Urothelium cell line (cell line): ENCODE measurements at regions not wholly inside any gene's neighbourhood (a gene's known extent, or its start where the extent isn't known, plus 50 kb on each side); places are given as distances from the start of the nearest gene placed in this dataset.
"Not testable (repeated sequence)": the region's sequence is repeated elsewhere in the genome, so short reads cannot be mapped to it uniquely, and the experiment has no call there.

Experiments
- DNase-seq: peaks from one replicate; pipeline ENCODE4 v3.0.0; 2011; ENCODE audit warnings: low spot score, mixed read lengths
- FAIRE-seq: peaks from 2 replicates; lab custom pipeline; 2011; peaks lifted over from hg19 to GRCh38; lab: Jason Lieb, UNC

DNA sequence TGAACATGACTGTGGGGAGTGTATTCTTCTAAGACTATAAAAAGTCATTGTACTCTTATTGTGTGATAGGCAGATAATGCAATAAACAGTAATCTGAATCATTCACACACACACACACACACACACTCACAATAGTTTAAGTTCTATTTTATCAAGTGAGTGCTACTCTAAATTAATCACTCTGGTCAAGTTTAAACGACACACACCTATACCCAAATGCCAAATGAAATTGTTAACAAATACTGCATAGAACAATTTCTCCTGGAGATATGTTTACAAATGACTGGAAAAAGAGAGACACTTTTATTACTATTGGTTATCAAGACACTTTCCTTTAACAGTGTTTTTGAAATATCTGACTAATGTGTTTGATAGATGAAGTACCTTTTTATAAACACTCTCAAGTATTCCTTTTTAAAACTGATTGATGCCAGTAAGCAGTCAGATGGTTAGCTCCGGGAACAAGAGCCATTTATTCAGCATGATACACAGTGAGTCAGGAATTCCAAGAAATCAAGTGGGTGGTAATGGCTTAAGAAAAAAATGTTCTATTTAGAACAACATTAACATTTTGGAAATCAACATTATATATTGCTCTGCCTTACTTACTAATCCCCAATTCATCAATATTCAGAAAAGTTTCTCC, 521.6 kb upstream of the ST8SIA4 start:
- FAIRE-seq = no peak
- peak; percentile 12 for DNase-seq

DNA sequence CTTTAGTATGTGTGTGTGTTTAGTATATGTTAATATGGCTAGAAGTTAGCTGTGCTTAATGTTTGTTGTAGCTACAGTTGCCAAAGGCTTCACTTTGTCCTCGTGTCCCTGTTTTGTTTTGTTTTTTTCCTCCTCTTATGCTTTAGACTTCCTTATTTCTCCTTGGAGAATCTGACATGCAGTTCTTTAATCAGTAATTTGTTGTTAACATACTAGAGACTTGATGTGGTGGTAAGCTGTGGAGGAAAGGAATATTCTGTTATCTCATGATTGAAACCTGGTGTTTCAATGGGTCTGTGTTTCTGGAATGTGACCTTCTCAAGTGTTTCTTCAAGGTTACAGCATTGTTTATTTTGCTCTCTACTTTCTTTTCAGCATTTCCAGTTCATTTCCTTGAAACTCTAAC, 515.6 kb upstream of the ST8SIA4 start:
- no peak for FAIRE-seq

GRCh38 chr5:101404531-101404930, 501.4 kb upstream of the ST8SIA4 start:
- FAIRE-seq (no peak), DNase-seq (no peak)

More for the DNA sequence above, 515.6 kb upstream of the ST8SIA4 start:
- DNase-seq = no peak

DNA sequence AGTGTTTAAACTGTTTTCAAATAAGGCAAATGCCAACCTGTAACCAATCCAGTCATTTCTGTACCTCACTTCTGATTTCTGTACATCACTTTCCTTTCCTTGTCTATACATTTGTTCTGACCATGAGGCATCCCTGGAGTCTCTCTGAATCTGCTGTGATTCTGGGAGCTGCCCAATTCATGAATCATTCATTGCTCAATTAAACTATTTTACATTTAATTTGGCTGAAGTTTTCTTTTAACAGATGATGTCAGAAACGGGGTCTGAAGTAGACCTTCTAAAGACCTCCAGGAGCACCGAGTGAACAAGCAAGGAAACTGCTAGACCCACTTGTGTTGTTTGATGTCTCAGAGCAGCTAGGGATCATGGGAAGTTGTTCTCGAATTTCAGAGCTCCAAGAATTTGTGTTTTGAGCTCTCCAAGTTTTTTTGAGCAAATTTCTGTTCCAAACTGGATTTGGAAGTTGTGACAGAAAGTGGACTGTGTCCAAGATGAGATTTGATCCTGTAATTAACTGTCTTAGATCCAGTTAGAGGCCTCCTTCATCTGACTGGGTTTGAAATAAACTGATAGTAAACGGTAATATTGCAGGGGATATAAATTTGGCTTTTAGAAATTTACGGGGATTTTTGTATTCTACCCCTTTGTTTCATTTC, 490.8 kb upstream of the ST8SIA4 start:
- no peak for FAIRE-seq
- no peak for DNase-seq

GRCh38 chr5:101390151-101390908, 487.2 kb upstream of the ST8SIA4 start:
- DNase-seq (peak; percentile 20), FAIRE-seq (peak; percentile 59)

DNA sequence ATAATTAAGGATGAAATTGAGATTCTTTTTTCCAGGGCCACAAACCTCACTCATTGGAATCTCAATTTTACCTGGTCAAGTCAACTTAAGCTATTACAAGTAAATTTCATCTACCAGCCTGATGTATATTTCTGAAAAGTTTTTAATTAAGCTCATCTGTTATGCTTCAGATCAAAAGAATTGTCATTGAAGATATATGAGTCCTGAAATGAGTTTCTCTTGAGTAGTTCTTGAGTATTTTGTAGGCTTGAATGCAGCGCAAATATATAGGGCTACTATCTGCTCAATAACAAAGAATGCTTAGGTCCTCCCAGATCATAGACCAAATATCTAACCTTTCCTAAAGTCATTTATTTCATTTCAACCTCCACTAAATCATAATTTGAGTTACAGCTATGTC, 482.2 kb upstream of the ST8SIA4 start:
- FAIRE-seq (no peak), DNase-seq (no peak)

DNA sequence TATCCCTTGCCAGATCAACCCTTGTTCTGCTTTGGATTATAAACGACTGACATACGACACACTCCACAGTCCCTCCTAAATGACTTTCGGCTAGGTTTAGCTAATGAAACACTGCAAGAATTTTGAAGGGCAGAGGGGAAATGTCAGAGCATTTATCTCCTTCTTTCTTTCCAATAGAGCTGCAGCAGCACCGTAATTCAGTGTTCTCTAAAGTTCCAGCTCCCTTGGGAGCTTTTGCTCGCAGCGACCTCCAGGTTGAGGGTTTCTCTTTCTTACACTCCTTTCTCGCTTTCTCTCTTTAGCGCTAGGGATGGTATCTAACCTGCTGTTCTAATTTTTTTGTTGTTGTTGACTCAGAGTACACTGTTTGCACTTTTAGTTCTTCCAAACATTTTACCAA, 467.1 kb upstream of the ST8SIA4 start:
- DNase-seq = no peak
- FAIRE-seq = no peak

GRCh38 chr5:101364469-101364868, 461.4 kb upstream of the ST8SIA4 start:
- DNase-seq = no peak
- no peak for FAIRE-seq

DNA sequence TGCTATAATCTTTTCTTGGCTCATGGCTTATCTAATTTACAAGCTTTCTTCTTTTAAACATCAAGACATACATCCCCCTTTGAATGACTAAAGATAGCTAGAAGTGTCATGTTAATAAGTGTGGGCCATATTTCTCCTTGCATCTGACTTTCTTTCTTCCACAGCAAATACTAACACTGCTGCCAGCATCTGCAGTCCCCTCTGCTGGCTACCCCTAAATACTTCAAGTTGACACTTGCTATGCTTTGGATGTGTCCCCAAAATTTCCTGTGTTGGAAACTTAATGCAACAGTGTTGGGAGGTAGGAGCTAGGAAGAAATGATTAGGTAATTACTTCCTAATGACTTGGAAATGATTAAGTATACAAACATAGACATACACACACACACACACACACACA, 459.0 kb upstream of the ST8SIA4 start:
- no peak for FAIRE-seq
- no peak for DNase-seq

DNA sequence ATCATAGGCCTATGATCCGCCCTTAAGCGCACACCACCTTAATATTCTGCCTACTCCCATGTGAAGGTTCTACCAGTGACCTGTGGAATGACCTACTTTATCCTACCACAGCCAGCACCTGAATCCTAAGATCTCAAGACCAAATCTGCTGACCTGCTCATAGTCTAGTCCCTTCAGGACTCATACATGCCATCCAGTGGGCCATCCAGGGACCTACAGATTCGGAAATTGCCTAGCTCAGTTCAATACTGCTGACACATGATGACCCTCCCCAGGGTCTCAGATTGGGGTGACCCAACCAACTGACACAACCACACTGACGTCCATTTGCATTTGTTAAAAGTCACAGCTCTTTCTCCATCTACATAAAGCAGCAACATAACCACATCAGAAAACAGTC, 443.8 kb upstream of the ST8SIA4 start:
- DNase-seq (no peak), FAIRE-seq (no peak)

GRCh38 chr5:101346447-101346846, 443.4 kb upstream of the ST8SIA4 start:
- FAIRE-seq = no peak
- no peak for DNase-seq

GRCh38 chr5:101338226-101338625, 435.1 kb upstream of the ST8SIA4 start:
- DNase-seq = no peak
- no peak for FAIRE-seq

GRCh38 chr5:101327816-101328215, 424.7 kb upstream of the ST8SIA4 start:
- DNase-seq (no peak), FAIRE-seq (no peak)

DNA sequence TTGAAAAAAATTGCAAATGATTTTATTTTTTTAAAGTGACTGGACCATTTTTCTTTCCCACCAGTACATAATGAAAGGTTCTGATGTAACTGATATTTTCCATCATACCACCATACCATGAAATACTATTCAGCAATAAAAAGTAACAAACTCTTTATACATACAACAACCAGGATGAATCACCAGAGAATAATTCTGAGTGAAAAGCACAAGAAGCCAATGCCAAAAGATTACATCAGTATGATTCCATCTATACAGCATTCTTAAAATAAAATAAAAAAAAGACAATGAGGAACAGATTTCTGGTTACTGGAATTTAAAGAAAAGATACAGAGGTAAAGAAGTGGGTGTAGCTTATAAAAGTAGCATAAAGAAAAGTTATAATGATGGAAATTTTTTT, 423.7 kb upstream of the ST8SIA4 start:
- no peak for FAIRE-seq

DNA sequence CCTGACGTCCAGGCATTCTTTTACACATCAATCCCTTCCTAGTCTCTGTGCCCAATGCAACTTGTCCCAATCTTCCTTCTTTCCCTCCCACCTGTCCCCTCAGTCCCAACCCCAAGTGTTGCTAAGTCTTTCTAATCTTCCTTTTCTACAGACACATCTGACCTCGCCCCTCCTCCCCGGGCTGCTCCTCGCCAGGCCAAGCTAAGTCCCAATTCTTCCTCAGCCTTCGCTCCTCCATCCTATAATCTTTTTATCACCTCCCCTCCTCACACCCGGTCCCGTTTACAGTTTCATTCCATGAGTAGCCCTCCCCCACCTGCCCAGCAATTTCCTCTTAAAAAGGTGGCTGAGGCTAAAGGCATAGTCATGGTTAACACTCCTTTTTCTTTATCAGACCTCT, 413.3 kb upstream of the ST8SIA4 start:
- not testable (repeated sequence) for FAIRE-seq

More for the DNA sequence above, 423.7 kb upstream of the ST8SIA4 start:
- no peak for DNase-seq

DNA sequence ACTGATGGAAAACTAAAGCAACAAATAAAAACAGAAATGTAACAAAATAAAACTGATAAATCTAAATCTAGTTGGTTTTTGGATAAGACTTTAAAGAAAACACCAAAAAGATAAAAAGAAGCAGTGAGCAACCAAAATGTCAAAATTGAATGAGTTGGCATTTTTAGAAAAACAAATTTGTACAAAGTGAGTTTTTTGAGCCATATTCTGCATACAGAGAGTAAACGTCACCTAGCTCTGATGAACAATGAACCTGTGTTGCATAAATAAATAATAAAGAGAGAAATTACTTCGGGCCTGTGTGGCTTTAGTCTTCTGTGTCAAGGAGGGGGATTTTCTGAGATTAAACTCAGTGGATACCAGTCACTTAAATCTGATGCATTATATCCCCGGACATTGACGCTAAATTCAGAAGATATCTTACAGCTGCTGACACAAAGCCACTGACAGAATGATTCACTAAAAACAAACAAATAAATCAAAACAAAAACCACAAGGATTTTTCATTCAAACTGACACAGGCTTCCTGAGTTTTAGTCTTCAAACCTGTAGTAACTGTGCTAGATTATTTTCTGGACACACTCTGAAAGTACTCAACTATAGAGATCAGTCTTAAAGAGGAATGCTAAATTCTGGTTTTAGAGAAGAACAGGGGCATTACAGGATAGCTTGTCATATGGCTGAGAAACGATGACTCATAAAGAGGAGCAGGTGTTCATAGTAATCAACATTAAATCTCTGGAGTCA, 403.5 kb upstream of the ST8SIA4 start:
- FAIRE-seq (no peak), DNase-seq (peak; percentile 5)

More for the DNA sequence above, 413.3 kb upstream of the ST8SIA4 start:
- not testable (repeated sequence) for DNase-seq

DNA sequence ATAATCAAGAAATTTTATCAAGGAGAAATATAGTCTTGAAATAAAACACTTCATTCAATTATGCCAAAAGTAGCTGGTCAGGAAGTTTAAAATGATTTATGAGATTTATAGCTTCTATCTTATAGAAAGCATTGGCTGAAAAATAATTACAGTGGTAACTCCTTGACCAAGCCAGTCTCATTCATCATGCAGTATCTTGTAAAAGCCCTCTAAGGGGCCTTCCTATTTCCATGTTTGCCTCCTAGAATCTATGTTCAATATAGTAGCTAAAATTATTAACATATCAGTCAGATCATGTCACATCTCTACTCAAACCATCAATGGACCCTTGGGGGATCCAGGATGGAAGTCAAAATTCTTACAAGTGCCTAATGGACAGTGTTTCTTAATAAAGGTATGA, 393.4 kb upstream of the ST8SIA4 start:
- FAIRE-seq = no peak
- no peak for DNase-seq

DNA sequence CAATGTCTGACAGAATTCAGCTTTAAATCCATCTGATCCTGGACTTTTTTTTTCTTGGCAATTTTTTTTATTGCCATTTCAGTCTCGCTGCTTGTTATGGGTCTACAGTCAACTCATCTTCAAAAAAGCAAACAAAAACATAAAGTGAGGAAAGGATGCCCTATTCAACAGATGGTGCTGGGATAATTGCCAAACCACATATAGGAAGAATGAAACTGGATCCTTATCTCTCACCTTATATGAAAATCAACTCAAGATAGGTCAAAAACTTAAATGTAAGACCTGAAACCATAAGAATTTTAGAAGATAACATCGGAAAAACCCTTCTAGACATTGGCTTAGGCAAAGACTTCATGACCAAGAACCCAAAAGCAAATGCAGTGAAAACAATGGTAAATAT, 389.1 kb upstream of the ST8SIA4 start:
- DNase-seq (no peak), FAIRE-seq (no peak)

GRCh38 chr5:101290761-101291160, 387.7 kb upstream of the ST8SIA4 start:
- DNase-seq, FAIRE-seq: not testable (repeated sequence)

DNA sequence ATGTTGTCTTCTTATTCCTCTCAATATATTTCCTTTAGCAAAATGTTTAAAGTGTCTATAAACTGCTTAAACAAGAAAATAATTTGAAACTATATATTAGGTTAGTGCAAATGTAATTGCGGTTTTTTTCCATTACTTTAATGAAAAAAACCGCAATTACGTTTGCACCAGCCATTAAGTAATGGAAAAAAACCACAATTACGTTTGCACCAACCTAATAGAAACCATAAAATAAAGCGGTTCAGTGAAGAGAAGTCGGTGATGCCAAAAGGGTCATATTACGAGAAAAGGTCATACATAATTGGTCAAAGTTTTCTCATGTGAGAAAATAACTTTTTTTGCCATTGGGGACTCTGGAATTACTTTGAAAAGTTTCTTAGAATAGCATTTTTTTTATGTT, 385.6 kb upstream of the ST8SIA4 start:
- no peak for DNase-seq
- no peak for FAIRE-seq

DNA sequence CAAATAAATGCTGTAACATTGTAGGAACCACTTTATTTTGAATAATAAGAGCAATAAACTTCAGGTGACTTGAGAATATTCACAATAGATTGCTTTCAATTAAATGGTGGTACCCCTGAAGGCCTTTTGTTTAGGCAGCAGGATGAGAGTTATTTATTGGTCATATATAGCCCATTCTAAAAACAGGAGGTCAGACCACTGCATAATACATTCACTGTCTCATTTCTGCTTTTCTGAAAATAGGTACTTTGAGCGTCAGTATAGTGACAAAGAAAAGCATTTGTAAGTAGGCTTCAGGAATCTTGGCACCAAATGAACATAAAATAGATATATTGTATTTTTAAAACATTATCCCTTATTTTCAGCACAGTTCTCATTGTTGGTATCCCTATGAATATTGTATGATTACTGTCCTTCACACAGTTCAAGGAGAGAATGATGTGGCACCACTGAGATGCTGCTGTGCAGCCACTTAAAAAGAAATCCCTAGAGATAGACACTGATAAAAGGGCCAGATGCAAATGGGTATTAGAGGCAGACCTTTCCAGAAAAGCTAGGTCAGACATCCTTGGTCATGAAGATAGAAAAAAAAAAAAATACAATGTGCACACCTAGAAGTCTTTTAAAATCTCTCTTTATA, 381.8 kb upstream of the ST8SIA4 start:
- FAIRE-seq (no peak), DNase-seq (no peak)
